ENCODE measurements at regions not wholly inside any gene's neighbourhood (a gene's known extent, or its start where the extent isn't known, plus 50 kb on each side); places are given as distances from the start of the nearest gene placed in this dataset.

- Mint-ChIP-seq H3K36me3 (ENCODE audit: low read depth) (no peaks in the 10 kb centered on the region), H3K4me1 (ENCODE audit: low read depth) (no peaks in the 10 kb centered on the region), H3K27ac (no peak overlapping the region), H3K27me3 (ENCODE audit: insufficient read depth) (peaks cover 14% of the 10 kb centered on the region; the same call in 1 of the 2 replicates), H3K4me3 (no peak overlapping the region), H3K9me3 (no peaks in the 10 kb centered on the region)
- TF ChIP-seq, protein P1, sequence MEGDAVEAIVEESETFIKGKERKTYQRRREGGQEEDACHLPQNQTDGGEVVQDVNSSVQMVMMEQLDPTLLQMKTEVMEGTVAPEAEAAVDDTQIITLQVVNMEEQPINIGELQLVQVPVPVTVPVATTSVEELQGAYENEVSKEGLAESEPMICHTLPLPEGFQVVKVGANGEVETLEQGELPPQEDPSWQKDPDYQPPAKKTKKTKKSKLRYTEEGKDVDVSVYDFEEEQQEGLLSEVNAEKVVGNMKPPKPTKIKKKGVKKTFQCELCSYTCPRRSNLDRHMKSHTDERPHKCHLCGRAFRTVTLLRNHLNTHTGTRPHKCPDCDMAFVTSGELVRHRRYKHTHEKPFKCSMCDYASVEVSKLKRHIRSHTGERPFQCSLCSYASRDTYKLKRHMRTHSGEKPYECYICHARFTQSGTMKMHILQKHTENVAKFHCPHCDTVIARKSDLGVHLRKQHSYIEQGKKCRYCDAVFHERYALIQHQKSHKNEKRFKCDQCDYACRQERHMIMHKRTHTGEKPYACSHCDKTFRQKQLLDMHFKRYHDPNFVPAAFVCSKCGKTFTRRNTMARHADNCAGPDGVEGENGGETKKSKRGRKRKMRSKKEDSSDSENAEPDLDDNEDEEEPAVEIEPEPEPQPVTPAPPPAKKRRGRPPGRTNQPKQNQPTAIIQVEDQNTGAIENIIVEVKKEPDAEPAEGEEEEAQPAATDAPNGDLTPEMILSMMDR (IDR thresholded peaks at IDR 0.05): no peak
- no peak for DNase-seq
These were observed 111.6 kb downstream of the MATN1 start for GRCh38 chr1:30611741-30612309.

GRCh38 chr1:30610917-30611316 is 112.5 kb downstream of the MATN1 start:
- Mint-ChIP-seq H3K27ac (no peak overlapping the region), H3K27me3 (ENCODE audit: insufficient read depth) (peaks cover 15% of the 10 kb centered on the region), H3K9me3 (no peaks in the 10 kb centered on the region), H3K4me3 (no peak overlapping the region), H3K36me3 (ENCODE audit: low read depth) (no peaks in the 10 kb centered on the region), H3K4me1 (ENCODE audit: low read depth) (no peaks in the 10 kb centered on the region)
- no peak for DNase-seq
- TF ChIP-seq, protein P1 (IDR thresholded peaks at IDR 0.05): no peak

- Mint-ChIP-seq H3K27ac (no peak overlapping the region), H3K4me1 (ENCODE audit: low read depth) (no peaks in the 10 kb centered on the region), H3K4me3 (no peak overlapping the region), H3K36me3 (ENCODE audit: low read depth) (no peaks in the 10 kb centered on the region), H3K9me3 (no peaks in the 10 kb centered on the region), H3K27me3 (ENCODE audit: insufficient read depth) (peaks cover 19% of the 10 kb centered on the region)
- no peak for DNase-seq
- TF ChIP-seq, protein P1 (IDR thresholded peaks at IDR 0.05): no peak
These were observed 113.4 kb downstream of the MATN1 start for GRCh38 chr1:30609999-30610345.

DNA sequence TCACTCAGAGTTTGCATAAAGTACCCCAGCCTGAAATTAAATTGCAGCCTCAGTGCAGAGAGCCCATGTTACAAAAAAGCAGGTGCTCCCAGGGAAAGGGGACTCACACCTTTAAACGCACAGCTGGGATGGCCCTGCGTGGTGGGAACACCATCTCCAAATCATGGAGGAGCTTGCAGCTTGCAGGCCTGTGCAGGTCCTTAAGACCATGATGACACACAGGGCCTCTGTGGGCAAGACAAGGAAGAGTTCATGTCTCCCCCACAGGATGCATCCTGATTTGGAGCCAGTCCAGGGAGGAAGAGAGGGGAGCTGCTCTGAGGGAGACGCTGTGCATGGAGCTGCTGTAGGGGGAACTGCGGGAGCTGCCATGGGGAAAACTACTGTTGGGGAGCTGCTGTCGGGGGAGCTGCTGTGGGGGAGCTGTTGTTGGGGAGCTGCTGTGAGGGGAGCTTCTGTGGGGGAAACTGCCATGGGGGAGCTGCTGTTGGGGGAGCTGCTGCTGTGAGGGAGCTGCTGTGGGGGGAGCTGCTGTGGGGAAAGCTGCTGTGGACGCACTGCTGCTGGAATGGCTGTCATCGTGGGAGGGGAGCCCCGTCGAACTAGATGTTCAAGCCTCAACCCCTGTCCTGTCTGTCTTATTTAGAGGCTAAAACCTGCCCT is 113.9 kb downstream of the MATN1 start:
- DNase-seq: no peak
- TF ChIP-seq, protein P1 (IDR thresholded peaks at IDR 0.05): no peak
- peaks cover 22% of the 10 kb centered on the region for H3K27me3 Mint-ChIP-seq (ENCODE audit: insufficient read depth)
- H3K36me3 Mint-ChIP-seq (ENCODE audit: low read depth): no peaks in the 10 kb centered on the region
- H3K9me3 Mint-ChIP-seq: no peaks in the 10 kb centered on the region
- no peak overlapping the region for H3K27ac Mint-ChIP-seq
- no peaks in the 10 kb centered on the region for H3K4me1 Mint-ChIP-seq (ENCODE audit: low read depth)
- H3K4me3 Mint-ChIP-seq: no peak overlapping the region

GRCh38 chr1:30607723-30608122 is 115.7 kb downstream of the MATN1 start:
- Mint-ChIP-seq H3K27me3 (ENCODE audit: insufficient read depth) (peaks cover 28% of the 10 kb centered on the region), H3K4me1 (ENCODE audit: low read depth) (no peaks in the 10 kb centered on the region), H3K4me3 (no peak overlapping the region), H3K36me3 (ENCODE audit: low read depth) (no peaks in the 10 kb centered on the region), H3K9me3 (no peaks in the 10 kb centered on the region), H3K27ac (no peak overlapping the region)
- DNase-seq: no peak
- TF ChIP-seq, protein P1 (IDR thresholded peaks at IDR 0.05): no peak

Data from HFFc6 (cell line).